ENCODE measurements at regions not wholly inside any gene's neighbourhood (a gene's known extent, or its start where the extent isn't known, plus 50 kb on each side); places are given as distances from the start of the nearest gene placed in this dataset.

DNA sequence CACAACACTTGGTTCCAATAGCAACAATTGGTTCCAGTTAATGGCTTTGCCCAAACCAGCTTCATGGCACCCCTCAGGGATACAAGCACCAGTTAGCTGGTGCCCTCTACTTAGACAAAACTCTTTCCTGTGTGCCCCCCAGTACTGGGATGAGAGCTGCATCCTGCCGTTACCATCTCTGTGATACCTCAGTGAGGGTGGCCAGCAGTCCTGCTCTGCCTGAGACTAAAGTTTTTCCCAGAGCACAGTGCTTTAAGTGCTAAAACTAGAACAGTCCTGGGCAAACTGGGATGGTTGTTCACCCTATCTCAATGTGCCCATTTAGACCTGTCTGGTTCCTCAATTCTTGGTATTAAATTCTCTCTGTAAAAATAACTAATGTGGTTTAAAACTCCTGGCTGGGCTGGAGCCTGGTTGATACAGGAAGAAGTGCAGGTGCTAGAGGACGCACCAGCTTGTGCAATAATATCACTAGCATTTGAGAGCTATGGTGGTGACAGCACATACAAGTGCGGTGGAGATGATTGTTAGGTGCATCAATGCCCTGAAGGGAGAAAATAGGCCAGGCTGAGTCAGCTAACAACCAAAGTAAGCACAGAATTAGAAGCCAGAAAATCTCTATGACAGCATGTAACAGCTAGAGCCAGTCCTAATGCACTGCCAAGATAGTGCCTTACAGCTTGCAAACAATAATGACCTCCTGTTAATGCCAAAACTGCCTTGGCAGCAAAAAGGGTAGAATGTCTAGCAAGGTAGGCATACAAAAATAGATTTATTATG lies 179.8 kb upstream of the GALNT2 start:
- Histone ChIP-seq H3K4me2 (ENCODE audit: insufficient read depth in 1 of 2, low read depth in 2 of 2, low read length in 2 of 2) (no peak overlapping the region), H3K36me3 (ENCODE audit: control insufficient read depth in 2 of 4, insufficient read depth in 4 of 4, low read length in 3 of 4) (no peaks in the 10 kb centered on the region), H3K4ac (replicated peaks; ENCODE audit: insufficient read length, low read depth, low read length) (no peak overlapping the region), H3K4me3 (ENCODE audit: extremely low read depth in 1 of 4, insufficient read depth in 2 of 4, low read depth in 3 of 4, low read length in 4 of 4) (no peak overlapping the region), H4K20me1 (replicated peaks in 1 of 2; ENCODE audit: control insufficient read depth in 1 of 2, insufficient read depth in 2 of 2, low read length in 2 of 2) (no peaks in the 10 kb centered on the region), H3K79me2 (ENCODE audit: control insufficient read depth in 1 of 2, insufficient read depth in 2 of 2, low read length in 2 of 2) (no peaks in the 10 kb centered on the region), H3K14ac (ENCODE audit: insufficient read length) (no peak overlapping the region), H3K56ac (replicated peaks; ENCODE audit: insufficient read length, low read depth, low read length) (no peak overlapping the region), H2BK20ac (ENCODE audit: low read length) (no peak overlapping the region), H3K27me3 (replicated peaks in 1 of 4; ENCODE audit: control insufficient read depth in 3 of 4, extremely low read depth in 1 of 4, insufficient read depth in 3 of 4, low read length in 3 of 4) (no peaks in the 10 kb centered on the region), H2BK5ac (ENCODE audit: low read depth, low read length) (no peak overlapping the region), H3K23ac (ENCODE audit: insufficient read length) (no peak overlapping the region), H4K91ac (replicated peaks; ENCODE audit: insufficient read length, low read length) (no peak overlapping the region), H3K23me2 (ENCODE audit: low read depth, low read length) (peaks cover 2% of the 10 kb centered on the region; the same call in 1 of the 2 replicates), H2AK5ac (ENCODE audit: low read depth, low read length) (no peak overlapping the region), H3K79me1 (ENCODE audit: low read depth, low read length) (no peaks in the 10 kb centered on the region), H4K8ac (ENCODE audit: extremely low read depth, insufficient read depth, low read length) (no peak overlapping the region), H3K9ac (replicated peaks in 1 of 4; ENCODE audit: extremely low read depth in 1 of 4, low read depth in 3 of 4, low read length in 3 of 4) (no peak overlapping the region), H2AFZ (ENCODE audit: low read length) (no peak overlapping the region), H2BK12ac (ENCODE audit: low read depth, low read length) (no peak overlapping the region), H4K5ac (ENCODE audit: insufficient read length, low read depth, low read length) (no peak overlapping the region), H3K9me3 (ENCODE audit: insufficient read depth in 2 of 2, low read depth in 1 of 2, low read length in 1 of 2) (no peaks in the 10 kb centered on the region), H3K18ac (ENCODE audit: extremely low read depth, low read length) (no peak overlapping the region), H2BK15ac (ENCODE audit: low read length) (no peak overlapping the region), H2BK120ac (replicated peaks; ENCODE audit: low read depth, low read length) (no peak overlapping the region), H3K27ac (ENCODE audit: low read depth, low read length) (no peak overlapping the region), H3K4me1 (replicated peaks in 1 of 4; ENCODE audit: control insufficient read depth in 3 of 4, insufficient read depth in 4 of 4, low read length in 3 of 4) (no peaks in the 10 kb centered on the region)
- CTCF ChIA-PET (ENCODE audit: partially characterized antibody): interaction anchor here (1.1 to 1.5 kb wide), 4 partner anchors 10 to 233 kb away, joined by 3 to 5 read pairs (median 3); no protein-coding TSS in a partner anchor
- TF ChIP-seq RXRA (IDR thresholded peaks at IDR 0.05; ENCODE audit: insufficient read depth, low read depth, low read length) (no peak), SIRT6 (IDR thresholded peaks at IDR 0.05; ENCODE audit: low read length) (no peak), CREB1 (IDR thresholded peaks at IDR 0.05) (no peak), EGR1 (IDR thresholded peaks at IDR 0.05; ENCODE audit: borderline replicate concordance, low read depth, low read length) (no peak), CEBPB (IDR thresholded peaks at IDR 0.05; ENCODE audit: low read depth, low read length) (no peak), NRF1 (IDR thresholded peaks at IDR 0.05; ENCODE audit: low read depth, low read length) (no peak), HDAC6 (IDR thresholded peaks at IDR 0.05; ENCODE audit: low read depth, low read length) (no peak), EZH2 (IDR thresholded peaks at IDR 0.05; ENCODE audit: low read depth, low read length, severe bottlenecking) (no peak), SP2 (IDR thresholded peaks at IDR 0.05; ENCODE audit: low read length) (no peak), SP4 (IDR thresholded peaks at IDR 0.05; ENCODE audit: low read length) (no peak)
- no peak for FAIRE-seq
- 89% methylated on average over 3 of the region's 3 CpGs; no CpG with 5 or more reads in 1 of the 2 experiments for WGBS, 2 experiments (ENCODE audit: extremely low coverage in 1 of 2, insufficient coverage in 1 of 2, insufficient read length in 1 of 2, insufficient replicate concordance in 2 of 2, low coverage in 1 of 2, low lambda C conversion rate in 2 of 2, missing lambda C conversion rate in 1 of 2)
- peak in 1 of 2 experiments; percentile 14 for DNase-seq (ENCODE audit: low read depth in 1 of 2, low spot score in 2 of 2)
- POLR2A ChIA-PET (ENCODE audit: partially characterized antibody): no interaction called here
